Cardiac muscle cell (in vitro differentiated cells and primary cell): ENCODE measurements at regions not wholly inside any gene's neighbourhood (a gene's known extent, or its start where the extent isn't known, plus 50 kb on each side); places are given as distances from the start of the nearest gene placed in this dataset.

Experiments
- DNase-seq, 2 donors: peaks; one replicate each; pipeline versions ENCODE4 v3.0.0 to v3.0.0-alpha.2; 2010 to 2017; ENCODE audit warnings: low read depth in 1 of 2, low spot score in 1 of 2
- H3K27ac ChIP-seq: fragments of 200-600 bp; sonication (generic); 2 replicates; pipeline ENCODE4 v1.5.1; 2016
- H3K27me3 ChIP-seq: fragments of 200-600 bp; sonication (generic); 2 replicates; pipeline ENCODE4 v1.6.0; 2016; ENCODE audit warnings: control low read depth
- H3K36me3 ChIP-seq: fragments of 200-600 bp; sonication (generic); 2 replicates; pipeline ENCODE4 v1.5.1; 2016; ENCODE audit warnings: control low read depth
- H3K4me1 ChIP-seq: fragments of 200-600 bp; sonication (generic); 2 replicates; pipeline ENCODE4 v1.8.1; 2017; ENCODE audit warnings: low read depth, mild to moderate bottlenecking, mixed run types
- H3K4me3 ChIP-seq: fragments of 200-600 bp; sonication (generic); 2 replicates; pipeline ENCODE4 v1.5.1; 2016; ENCODE audit warnings: mild to moderate bottlenecking
- H3K9me3 ChIP-seq: fragments of 200-600 bp; sonication (generic); 2 replicates; pipeline ENCODE4 v1.5.1; 2017; ENCODE audit warnings: low read depth, mild to moderate bottlenecking, control low read depth
- TF ChIP-seq, protein P1 (sequence below): IDR thresholded peaks from 2 replicates; pipeline ENCODE4 v1.5.1; 2012; ENCODE audit warnings: low read depth, mild to moderate bottlenecking, low read length

DNA sequence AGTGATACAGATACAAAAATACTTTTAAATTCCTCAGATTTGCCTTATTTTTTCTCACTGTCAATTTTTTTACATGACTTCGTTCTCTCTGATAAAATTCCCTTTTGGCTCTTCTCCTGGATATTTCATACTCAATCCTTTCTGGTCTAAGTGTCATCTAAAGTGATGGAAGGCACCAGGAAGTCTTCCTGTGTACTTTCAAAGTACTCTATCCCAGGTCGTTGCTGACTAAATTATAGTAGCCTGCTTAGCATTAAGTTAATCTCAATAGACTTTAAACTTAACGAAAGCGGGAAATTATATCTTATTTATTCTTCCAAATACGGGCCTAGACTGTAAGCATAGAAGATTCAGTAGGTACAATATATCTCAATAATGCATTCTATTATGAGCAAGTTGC is 67.8 kb downstream of the CASP12 start:
- Histone ChIP-seq H3K4me1 (no peaks in the 10 kb centered on the region), H3K4me3 (no peak overlapping the region), H3K27me3 (no peaks in the 10 kb centered on the region), H3K36me3 (no peaks in the 10 kb centered on the region), H3K9me3 (no peaks in the 10 kb centered on the region), H3K27ac (no peak overlapping the region)
- no peak for DNase-seq
- TF ChIP-seq, protein P1, sequence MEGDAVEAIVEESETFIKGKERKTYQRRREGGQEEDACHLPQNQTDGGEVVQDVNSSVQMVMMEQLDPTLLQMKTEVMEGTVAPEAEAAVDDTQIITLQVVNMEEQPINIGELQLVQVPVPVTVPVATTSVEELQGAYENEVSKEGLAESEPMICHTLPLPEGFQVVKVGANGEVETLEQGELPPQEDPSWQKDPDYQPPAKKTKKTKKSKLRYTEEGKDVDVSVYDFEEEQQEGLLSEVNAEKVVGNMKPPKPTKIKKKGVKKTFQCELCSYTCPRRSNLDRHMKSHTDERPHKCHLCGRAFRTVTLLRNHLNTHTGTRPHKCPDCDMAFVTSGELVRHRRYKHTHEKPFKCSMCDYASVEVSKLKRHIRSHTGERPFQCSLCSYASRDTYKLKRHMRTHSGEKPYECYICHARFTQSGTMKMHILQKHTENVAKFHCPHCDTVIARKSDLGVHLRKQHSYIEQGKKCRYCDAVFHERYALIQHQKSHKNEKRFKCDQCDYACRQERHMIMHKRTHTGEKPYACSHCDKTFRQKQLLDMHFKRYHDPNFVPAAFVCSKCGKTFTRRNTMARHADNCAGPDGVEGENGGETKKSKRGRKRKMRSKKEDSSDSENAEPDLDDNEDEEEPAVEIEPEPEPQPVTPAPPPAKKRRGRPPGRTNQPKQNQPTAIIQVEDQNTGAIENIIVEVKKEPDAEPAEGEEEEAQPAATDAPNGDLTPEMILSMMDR: no peak

DNA sequence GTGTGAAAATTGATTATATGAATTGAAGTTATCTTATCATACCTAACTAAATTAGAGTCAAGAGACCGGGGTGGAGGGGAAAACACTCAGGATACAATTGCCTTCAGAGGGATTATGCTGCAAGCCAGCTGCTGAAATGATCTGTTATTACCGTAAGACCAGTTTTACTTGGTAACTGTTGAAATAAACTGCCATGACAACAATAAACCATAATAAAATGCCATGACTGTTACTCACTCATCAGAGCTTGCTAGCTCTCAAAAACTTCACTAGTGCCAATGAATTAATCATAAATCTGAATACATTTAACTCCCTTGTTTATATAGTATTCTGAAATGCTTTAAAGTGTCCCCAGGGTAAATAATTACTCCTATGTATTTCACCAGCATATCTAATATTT is 68.2 kb downstream of the CASP12 start:
- TF ChIP-seq, protein P1: no peak
- Histone ChIP-seq H3K9me3 (no peaks in the 10 kb centered on the region), H3K27me3 (no peaks in the 10 kb centered on the region), H3K27ac (no peak overlapping the region), H3K4me3 (no peak overlapping the region), H3K36me3 (no peaks in the 10 kb centered on the region), H3K4me1 (no peaks in the 10 kb centered on the region)
- peak in 1 of 2 donors; percentile 76 for DNase-seq

DNA sequence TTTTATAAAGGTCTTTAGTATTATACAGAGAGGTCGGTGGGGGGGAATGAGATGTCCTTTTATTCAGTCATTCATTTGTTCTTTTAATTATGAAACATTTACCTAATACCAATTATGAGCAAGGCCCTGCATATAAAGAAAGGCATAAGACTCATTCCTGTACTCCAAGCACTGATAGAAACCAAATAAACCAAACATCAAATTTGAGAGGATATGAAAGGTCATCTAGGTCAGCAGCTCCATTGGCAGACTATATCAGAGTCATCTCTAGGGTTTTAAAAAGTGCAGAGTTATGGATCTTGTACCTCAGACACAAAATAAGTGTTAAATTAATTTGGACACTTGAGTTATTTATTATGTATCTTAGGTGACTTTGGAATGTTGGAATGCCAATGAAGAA is 71.5 kb downstream of the CASP12 start:
- no peak for DNase-seq
- Histone ChIP-seq H3K36me3 (no peaks in the 10 kb centered on the region), H3K27ac (no peak overlapping the region), H3K27me3 (no peaks in the 10 kb centered on the region), H3K4me3 (no peak overlapping the region), H3K4me1 (no peaks in the 10 kb centered on the region), H3K9me3 (no peaks in the 10 kb centered on the region)
- TF ChIP-seq, protein P1: no peak

DNA sequence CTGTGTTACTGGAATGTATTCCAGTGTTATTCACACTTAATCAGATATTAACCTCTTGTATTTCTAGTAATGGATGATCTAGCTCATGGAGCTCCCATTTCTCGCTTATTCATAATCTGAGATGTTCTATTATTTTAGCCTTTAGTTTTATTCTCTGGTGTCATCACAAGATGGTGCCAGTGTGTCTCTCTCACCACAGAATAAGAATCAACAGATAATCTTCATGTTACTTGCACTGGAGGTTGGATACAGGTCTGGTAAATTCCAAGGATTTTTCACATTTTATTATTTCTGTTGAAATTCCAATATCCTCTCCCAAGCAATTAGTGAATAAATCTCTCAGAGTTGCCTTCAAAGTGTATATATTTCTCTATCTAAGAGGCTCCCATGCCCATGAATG is 74.6 kb downstream of the CASP12 start:
- no peak for DNase-seq
- no peak overlapping the region for H3K27ac ChIP-seq
- H3K9me3 ChIP-seq: no peaks in the 10 kb centered on the region
- H3K4me3 ChIP-seq: no peak overlapping the region
- H3K4me1 ChIP-seq: no peaks in the 10 kb centered on the region
- H3K36me3 ChIP-seq: no peaks in the 10 kb centered on the region
- H3K27me3 ChIP-seq: no peaks in the 10 kb centered on the region
- TF ChIP-seq, protein P1: no peak

DNA sequence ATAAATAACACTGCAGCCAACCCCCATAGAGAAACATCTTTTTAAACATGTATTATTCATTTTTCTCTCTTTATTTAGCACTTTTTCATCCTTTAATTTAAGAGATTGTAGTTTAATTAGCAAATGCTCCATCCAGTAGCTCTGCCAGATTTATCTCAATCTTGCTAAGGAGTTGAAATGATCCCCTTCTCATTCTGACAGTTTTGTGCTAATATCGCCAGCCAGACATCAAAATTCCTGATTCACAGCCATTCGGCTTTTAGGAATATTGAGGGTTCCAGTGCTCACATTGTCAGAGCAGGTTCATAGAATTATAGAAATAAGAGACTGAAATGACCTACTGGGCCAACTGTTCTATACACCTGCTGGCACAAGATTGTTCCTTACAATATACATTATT is 77.8 kb downstream of the CASP12 start:
- Histone ChIP-seq H3K4me3 (no peak overlapping the region), H3K27ac (no peak overlapping the region), H3K4me1 (no peaks in the 10 kb centered on the region), H3K36me3 (no peaks in the 10 kb centered on the region), H3K27me3 (no peaks in the 10 kb centered on the region), H3K9me3 (no peaks in the 10 kb centered on the region)
- TF ChIP-seq, protein P1: no peak
- DNase-seq: no peak

DNA sequence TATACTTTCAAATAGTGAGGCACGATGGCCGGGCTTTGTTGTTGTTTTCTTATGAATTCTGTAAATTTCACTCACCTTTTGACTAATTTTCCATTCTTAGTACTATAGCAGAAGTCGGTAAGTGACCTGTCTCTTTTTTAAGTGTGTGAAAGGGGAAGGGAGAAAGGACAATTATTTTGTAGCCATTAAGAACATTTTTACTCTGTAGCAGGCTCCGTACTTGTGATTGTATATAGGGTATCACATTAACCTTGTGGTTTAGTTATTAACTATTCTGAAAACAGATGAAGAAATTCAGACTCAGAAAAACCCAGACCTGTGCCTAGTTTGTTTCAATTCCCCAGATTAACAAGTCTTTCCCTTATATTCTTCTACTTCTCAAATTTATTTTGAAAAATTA is 78.7 kb downstream of the CASP12 start:
- TF ChIP-seq, protein P1: no peak
- Histone ChIP-seq H3K4me3 (no peak overlapping the region), H3K9me3 (no peaks in the 10 kb centered on the region), H3K36me3 (no peaks in the 10 kb centered on the region), H3K4me1 (no peaks in the 10 kb centered on the region), H3K27ac (no peak overlapping the region), H3K27me3 (no peaks in the 10 kb centered on the region)
- no peak for DNase-seq
